T-cell (primary cell): ENCODE measurements at regions not wholly inside any gene's neighbourhood (a gene's known extent, or its start where the extent isn't known, plus 50 kb on each side); places are given as distances from the start of the nearest gene placed in this dataset.

ENCODE experiments used
- ATAC-seq, 4 experiments: fragments of 200-7000 bp in 3 of 4; fragments of 150-1000 bp in 1 of 4; cut with Tn5 transposase; replicated peaks in 1 of 4; 1 replicate in 3 of 4; 2 replicates in 1 of 4; pipeline ENCODE4 v1.10.0; 2021; ENCODE audit warnings: moderate library complexity in 3 of 4, mild to moderate bottlenecking in 2 of 4, moderate number of reproducible peaks in 1 of 4
- CTCF ChIA-PET, 2 donors: fragments of 300-600 bp; sonication (Branson Sonifier 250); formaldehyde crosslinking; loops; one replicate each; lab custom pipeline; 2022; ENCODE audit warnings: antibody characterized with exemption in 2 of 2; lab: Charles Lee
- POLR2A ChIA-PET, 2 donors: fragments of 300-600 bp; sonication (Branson Sonifier 250); formaldehyde crosslinking; loops; one replicate each; lab custom pipeline; 2022; ENCODE audit warnings: antibody characterized with exemption in 2 of 2; lab: Charles Lee
- DNase-seq, 35 experiments: peaks; one replicate each; pipeline versions ENCODE4 v3.0.0 to v3.0.0-alpha.2; 2013 to 2023
- H3K27ac ChIP-seq: one replicate; pipeline ENCODE4 v1.5.1; 2013; ENCODE audit warnings: low read length
- H3K27me3 ChIP-seq, 2 experiments: replicated peaks in 1 of 2; 1 replicate in 1 of 2; 2 replicates in 1 of 2; pipeline versions ENCODE4 v1.6.1 to v1.7.0; 2013; ENCODE audit warnings: low read length in 1 of 2, mixed read lengths in 1 of 2; ENCODE audit not compliant: control insufficient read depth in 2 of 2, insufficient read depth in 2 of 2; ENCODE audit errors: extremely low read depth in 1 of 2
- H3K36me3 ChIP-seq, 2 donors: 1 replicate in 1 of 2; 2 replicates in 1 of 2; pipeline versions ENCODE4 v1.6.1 to v1.7.0; 2013; ENCODE audit warnings: low read length in 1 of 2; ENCODE audit not compliant: control insufficient read depth in 2 of 2, insufficient read depth in 1 of 2; ENCODE audit errors: extremely low read depth in 1 of 2
- H3K4me1 ChIP-seq, 2 experiments: 1 replicate in 1 of 2; 2 replicates in 1 of 2; pipeline versions ENCODE4 v1.6.1 to v1.7.0; 2013; ENCODE audit warnings: low read length in 2 of 2, mixed read lengths in 1 of 2; ENCODE audit not compliant: insufficient read depth in 2 of 2, control insufficient read depth in 1 of 2; ENCODE audit errors: extremely low read depth in 1 of 2
- H3K4me3 ChIP-seq, 2 donors: 1 replicate in 1 of 2; 2 replicates in 1 of 2; pipeline versions ENCODE4 v1.5.1 to v1.7.0; 2013; ENCODE audit warnings: mild to moderate bottlenecking in 2 of 2, low read length in 1 of 2, moderate library complexity in 1 of 2; ENCODE audit not compliant: control insufficient read depth in 1 of 2; ENCODE audit errors: extremely low read depth in 1 of 2
- H3K9me3 ChIP-seq: 2 replicates; pipeline ENCODE4 v1.7.0; 2013
- H3K27ac Mint-ChIP-seq, 2 donors: one replicate each; pipeline ENCODE4 v1.8.0; 2020 to 2021; ENCODE audit warnings: mild to moderate bottlenecking in 2 of 2, mixed read lengths in 2 of 2
- H3K27me3 Mint-ChIP-seq, 2 donors: one replicate each; pipeline ENCODE4 v1.8.0; 2021 to 2022; ENCODE audit warnings: mixed read lengths in 2 of 2
- H3K36me3 Mint-ChIP-seq: one replicate; pipeline ENCODE4 v1.8.0; 2021; ENCODE audit warnings: mixed read lengths
- H3K4me1 Mint-ChIP-seq, 3 donors: one replicate each; pipeline ENCODE4 v1.8.0; 2020 to 2022; ENCODE audit warnings: mixed read lengths in 3 of 3, mild to moderate bottlenecking in 1 of 3
- H3K4me3 Mint-ChIP-seq, 3 donors: one replicate each; pipeline ENCODE4 v1.8.0; 2020 to 2022; ENCODE audit warnings: mild to moderate bottlenecking in 3 of 3, mixed read lengths in 3 of 3, moderate library complexity in 3 of 3
- H3K9me3 Mint-ChIP-seq, 3 donors: one replicate each; pipeline ENCODE4 v1.8.0; 2020 to 2022; ENCODE audit warnings: mixed read lengths in 3 of 3
- WGBS: methylation state at CpG from one replicate; pipeline ENCODE4 v1.1.5; 2013; ENCODE audit warnings: missing lambda C conversion rate; ENCODE audit not compliant: insufficient coverage; 5-methylcytosine and 5-hydroxymethylcytosine counted together

DNA sequence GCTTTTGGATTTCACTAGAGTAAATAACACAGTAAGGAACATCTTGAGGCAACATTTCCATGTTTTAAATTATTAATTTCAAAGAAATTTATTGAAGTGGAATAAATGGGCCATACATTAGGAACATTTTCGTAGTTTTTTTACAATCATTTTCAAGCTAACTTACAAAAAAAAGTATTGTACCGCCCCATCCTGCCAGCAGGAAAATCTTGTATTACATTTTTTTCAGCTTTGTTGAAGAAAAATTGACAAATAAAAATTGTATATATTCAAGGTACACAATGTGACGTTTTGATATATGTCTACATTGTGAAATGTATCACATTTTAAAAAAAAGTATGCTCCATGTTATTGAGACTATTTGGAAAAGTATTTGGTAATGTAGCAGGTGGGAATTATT is 1001.9 kb upstream of the NR2F2 start:
- no peak overlapping the region for H3K4me3 Mint-ChIP-seq
- ChIA-PET POLR2A (no interaction called here), CTCF (no interaction called here)
- H3K27ac ChIP-seq = no peak overlapping the region
- H3K36me3 Mint-ChIP-seq = no peaks in the 10 kb centered on the region
- peaks cover 0 to 6% (median 5%) of the 10 kb centered on the region in 3 donors for H3K4me1 Mint-ChIP-seq
- H3K9me3 ChIP-seq = no peaks in the 10 kb centered on the region
- no CpG with 5 or more reads among the region's 3 CpGs for WGBS
- no peak overlapping the region for H3K4me3 ChIP-seq
- no peak overlapping the region for H3K27ac Mint-ChIP-seq
- no peak for ATAC-seq
- H3K36me3 ChIP-seq = no peaks in the 10 kb centered on the region
- peaks cover 0 to 3% of the 10 kb centered on the region in 2 experiments for H3K4me1 ChIP-seq
- peaks cover 27 to 41% of the 10 kb centered on the region in 2 donors for H3K27me3 Mint-ChIP-seq
- DNase-seq = no peak
- H3K9me3 Mint-ChIP-seq = no peaks in the 10 kb centered on the region
- peaks cover 17% of the 10 kb centered on the region in 2 experiments for H3K27me3 ChIP-seq

DNA sequence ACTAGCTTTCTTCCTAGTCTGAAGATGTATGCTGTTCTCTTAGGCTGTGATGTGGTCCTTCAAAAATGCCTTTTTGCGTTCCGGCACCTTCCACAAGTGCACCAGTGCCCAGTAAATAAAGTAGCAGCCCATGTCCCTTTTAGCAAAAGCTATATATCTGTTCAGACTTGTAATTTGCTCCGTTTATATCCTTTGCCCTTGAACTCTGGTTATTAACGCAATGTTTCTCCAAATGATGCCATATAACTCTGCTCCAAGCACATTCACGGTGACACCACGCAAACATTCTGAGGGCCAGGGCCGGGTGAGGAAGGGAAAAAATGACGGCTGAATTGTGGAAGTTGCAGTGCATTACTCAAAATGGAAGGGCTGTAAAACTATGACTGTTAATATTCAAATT is 1001.1 kb upstream of the NR2F2 start:
- ChIA-PET POLR2A (no interaction called here), CTCF (interaction anchor here in 1 of 2 donors (0.5 kb wide), 1 partner anchor 106 kb away, joined by 4 read pairs; no protein-coding TSS in a partner anchor)
- H3K9me3 ChIP-seq = no peaks in the 10 kb centered on the region
- Mint-ChIP-seq H3K4me3 (no peak overlapping the region), H3K27me3 (peaks cover 21 to 38% of the 10 kb centered on the region in 2 donors), H3K4me1 (peaks cover 0 to 6% (median 5%) of the 10 kb centered on the region in 3 donors), H3K9me3 (no peaks in the 10 kb centered on the region), H3K36me3 (no peaks in the 10 kb centered on the region), H3K27ac (no peak overlapping the region)
- H3K4me3 ChIP-seq = no peak overlapping the region
- WGBS = 58% methylated on average over 4 of the region's 8 CpGs
- no peak overlapping the region for H3K27ac ChIP-seq
- peaks cover 14 to 17% of the 10 kb centered on the region in 2 experiments for H3K27me3 ChIP-seq
- peaks cover 0 to 3% of the 10 kb centered on the region in 2 experiments for H3K4me1 ChIP-seq
- no peak for ATAC-seq
- no peak for DNase-seq
- H3K36me3 ChIP-seq = no peaks in the 10 kb centered on the region

DNA sequence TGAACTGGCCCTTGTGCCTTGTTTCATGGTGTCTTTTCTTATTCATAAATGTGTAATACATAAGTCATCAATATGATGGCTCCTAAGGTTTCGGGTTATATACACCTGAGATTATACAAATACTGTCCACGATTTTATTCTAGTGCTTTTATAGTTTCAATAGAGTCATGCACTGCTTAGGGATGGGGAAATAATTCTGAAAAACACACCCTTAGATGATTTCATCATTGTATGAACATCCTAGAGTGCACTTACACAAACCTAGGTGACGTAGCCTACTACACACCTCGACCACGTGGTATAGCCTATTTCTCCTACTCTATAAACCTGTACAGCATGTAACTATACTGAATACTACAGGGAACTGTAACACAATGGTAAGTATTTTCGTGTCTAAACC is 988.8 kb upstream of the NR2F2 start:
- POLR2A ChIA-PET = no interaction called here
- CTCF ChIA-PET = no interaction called here
- no peak for DNase-seq
- Mint-ChIP-seq H3K4me1 (no peaks in the 10 kb centered on the region), H3K36me3 (no peaks in the 10 kb centered on the region), H3K27ac (no peak overlapping the region), H3K27me3 (peaks cover 7 to 21% of the 10 kb centered on the region in 2 donors), H3K9me3 (no peaks in the 10 kb centered on the region), H3K4me3 (no peak overlapping the region)
- WGBS = no CpG with 5 or more reads among the region's 6 CpGs
- Histone ChIP-seq H3K36me3 (no peaks in the 10 kb centered on the region), H3K27ac (no peak overlapping the region), H3K9me3 (no peaks in the 10 kb centered on the region), H3K4me1 (no peaks in the 10 kb centered on the region), H3K27me3 (no peaks in the 10 kb centered on the region), H3K4me3 (no peak overlapping the region)
- ATAC-seq = no peak

DNA sequence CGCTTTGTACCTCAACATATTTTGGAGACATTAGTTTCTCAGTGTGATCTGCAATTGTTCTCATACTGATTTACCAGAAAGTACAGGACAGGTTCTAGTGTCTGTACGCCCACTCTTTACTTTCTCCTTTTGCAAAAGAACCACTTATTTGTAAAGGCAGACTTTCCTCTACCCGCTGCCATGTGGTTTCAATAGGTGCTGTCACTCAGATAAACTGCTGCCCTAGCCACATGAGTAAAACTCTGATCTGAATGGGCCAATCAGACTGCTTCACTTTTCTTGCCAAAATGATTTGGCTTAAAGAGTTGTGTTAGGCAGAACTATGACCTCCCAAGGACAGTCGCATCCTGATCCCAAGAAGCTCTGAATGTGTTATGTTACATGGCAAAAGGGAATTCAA is 984.6 kb upstream of the NR2F2 start:
- H3K4me3 Mint-ChIP-seq = no peak overlapping the region
- 76% methylated on average over 3 of the region's 4 CpGs for WGBS
- no peak overlapping the region for H3K4me3 ChIP-seq
- H3K9me3 Mint-ChIP-seq = no peaks in the 10 kb centered on the region
- no peaks in the 10 kb centered on the region for H3K4me1 Mint-ChIP-seq
- H3K36me3 ChIP-seq = no peaks in the 10 kb centered on the region
- no peaks in the 10 kb centered on the region for H3K4me1 ChIP-seq
- no peak overlapping the region for H3K27ac Mint-ChIP-seq
- no peaks in the 10 kb centered on the region for H3K9me3 ChIP-seq
- POLR2A ChIA-PET = interaction anchor here in 1 of 2 donors (0.7 kb wide), 1 partner anchor 665 kb away, joined by 3 read pairs; no protein-coding TSS in a partner anchor
- H3K27ac ChIP-seq = no peak overlapping the region
- H3K27me3 ChIP-seq = no peaks in the 10 kb centered on the region
- peaks cover under 1 to 8% of the 10 kb centered on the region in 2 donors for H3K27me3 Mint-ChIP-seq
- no peak for ATAC-seq
- CTCF ChIA-PET = no interaction called here
- no peak for DNase-seq
- H3K36me3 Mint-ChIP-seq = no peaks in the 10 kb centered on the region

DNA sequence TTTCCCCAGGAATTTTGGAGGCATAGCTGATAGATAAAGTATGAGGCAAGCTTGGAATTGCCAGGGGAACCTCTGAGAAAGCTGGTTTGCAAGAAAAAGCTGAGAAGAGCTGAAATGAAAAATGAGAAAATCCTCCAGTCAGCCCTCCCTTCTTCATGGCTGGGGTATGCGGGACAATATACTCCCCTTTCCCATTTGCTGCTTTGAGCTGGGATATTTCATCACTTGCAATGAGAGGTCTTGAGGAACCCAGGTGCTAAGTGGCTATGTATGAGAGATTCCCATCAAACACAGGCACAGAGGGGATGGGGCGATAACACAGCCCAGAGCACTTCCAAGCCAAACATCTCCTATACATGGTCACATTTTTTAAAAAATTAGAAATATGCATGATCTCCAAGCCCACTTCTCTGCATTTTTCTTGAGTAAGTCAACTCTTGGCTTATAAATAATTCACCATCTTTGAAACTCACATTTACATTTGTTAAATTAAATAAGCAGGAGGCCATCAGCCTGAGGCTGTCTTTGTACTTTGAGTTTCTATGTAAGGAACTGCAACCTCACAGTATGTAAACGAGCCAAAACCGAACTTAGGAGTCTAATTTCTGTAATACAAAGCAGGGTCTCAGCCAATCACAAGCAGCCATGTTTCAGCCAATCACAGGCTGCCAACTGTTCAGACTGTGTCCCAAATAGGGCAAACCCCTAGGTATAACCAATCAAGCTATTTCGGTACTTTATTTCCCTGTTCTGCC is 983.6 kb upstream of the NR2F2 start:
- no peaks in the 10 kb centered on the region for H3K4me1 Mint-ChIP-seq
- peaks cover 0 to 9% of the 10 kb centered on the region in 2 donors for H3K27me3 Mint-ChIP-seq
- DNase-seq (no peak), ATAC-seq (no peak)
- ChIA-PET POLR2A (no interaction called here), CTCF (no interaction called here)
- no peaks in the 10 kb centered on the region for H3K36me3 ChIP-seq
- H3K27ac ChIP-seq = no peak overlapping the region
- no peak overlapping the region for H3K4me3 Mint-ChIP-seq
- H3K9me3 ChIP-seq = no peaks in the 10 kb centered on the region
- no peaks in the 10 kb centered on the region for H3K4me1 ChIP-seq
- H3K27ac Mint-ChIP-seq = no peak overlapping the region
- H3K9me3 Mint-ChIP-seq = no peaks in the 10 kb centered on the region
- H3K36me3 Mint-ChIP-seq = no peaks in the 10 kb centered on the region
- WGBS = 71% methylated on average over 1 of the region's 5 CpGs
- no peak overlapping the region for H3K4me3 ChIP-seq
- H3K27me3 ChIP-seq = no peaks in the 10 kb centered on the region

DNA sequence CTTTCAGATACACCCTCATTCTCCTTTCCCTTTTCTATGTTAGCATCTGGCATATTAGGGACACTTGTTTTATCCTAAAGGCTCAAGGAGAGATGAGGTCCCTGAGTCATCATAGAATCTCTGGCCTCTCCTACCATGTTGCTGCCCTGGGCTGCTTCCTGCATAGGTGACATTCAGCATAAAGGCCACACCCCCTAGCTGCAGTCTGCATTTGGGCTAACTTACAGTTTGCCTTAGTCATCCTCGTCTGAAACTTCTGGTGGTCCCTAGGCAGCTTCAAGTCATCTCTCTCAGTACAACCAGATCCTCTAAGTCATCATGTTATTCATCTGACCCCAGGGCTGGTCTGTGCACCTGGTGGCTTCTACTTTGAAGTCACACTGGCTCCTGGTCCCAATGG is 982.7 kb upstream of the NR2F2 start:
- ATAC-seq = no peak
- CTCF ChIA-PET = no interaction called here
- no peak overlapping the region for H3K27ac Mint-ChIP-seq

More for the DNA sequence above, 982.7 kb upstream of the NR2F2 start:
- Histone ChIP-seq H3K36me3 (no peaks in the 10 kb centered on the region), H3K27me3 (no peaks in the 10 kb centered on the region), H3K27ac (no peak overlapping the region), H3K4me1 (no peaks in the 10 kb centered on the region), H3K9me3 (no peaks in the 10 kb centered on the region), H3K4me3 (no peak overlapping the region)
- WGBS = 63% methylated on average over 1 of the region's 1 CpG
- Mint-ChIP-seq H3K27me3 (peaks cover 0 to 13% of the 10 kb centered on the region in 2 donors), H3K36me3 (no peaks in the 10 kb centered on the region), H3K4me1 (no peaks in the 10 kb centered on the region), H3K9me3 (no peaks in the 10 kb centered on the region), H3K4me3 (no peak overlapping the region)
- DNase-seq = no peak
- POLR2A ChIA-PET = no interaction called here
